Stomach (tissue), 4 donors: ENCODE measurements at regions not wholly inside any gene's neighbourhood (a gene's known extent, or its start where the extent isn't known, plus 50 kb on each side); places are given as distances from the start of the nearest gene placed in this dataset.

Experiments
- EP300 ChIP-seq: sonication (generic); formaldehyde crosslinking; IDR thresholded peaks from one replicate; pipeline ENCODE4 v1.6.1; 2017; ENCODE audit warnings: antibody characterized with exemption
- POLR2A ChIP-seq, 4 donors: fragments of 450-650 bp; IDR thresholded peaks; one replicate each; pipeline ENCODE4 v1.6.1; 2016; ENCODE audit warnings: antibody characterized with exemption in 4 of 4, control low read depth in 2 of 4, mild to moderate bottlenecking in 1 of 4, moderate library complexity in 1 of 4
- TF ChIP-seq, protein P1 (sequence below), 7 experiments: fragments of 450-650 bp in 4 of 7; fragments of 200-600 bp in 3 of 7; sonication (generic) in 3 of 7; IDR thresholded peaks; one replicate each; pipeline ENCODE4 v1.5.1; 2016 to 2019; ENCODE audit warnings: antibody characterized with exemption in 7 of 7, control low read depth in 2 of 7, mild to moderate bottlenecking in 1 of 7

DNA sequence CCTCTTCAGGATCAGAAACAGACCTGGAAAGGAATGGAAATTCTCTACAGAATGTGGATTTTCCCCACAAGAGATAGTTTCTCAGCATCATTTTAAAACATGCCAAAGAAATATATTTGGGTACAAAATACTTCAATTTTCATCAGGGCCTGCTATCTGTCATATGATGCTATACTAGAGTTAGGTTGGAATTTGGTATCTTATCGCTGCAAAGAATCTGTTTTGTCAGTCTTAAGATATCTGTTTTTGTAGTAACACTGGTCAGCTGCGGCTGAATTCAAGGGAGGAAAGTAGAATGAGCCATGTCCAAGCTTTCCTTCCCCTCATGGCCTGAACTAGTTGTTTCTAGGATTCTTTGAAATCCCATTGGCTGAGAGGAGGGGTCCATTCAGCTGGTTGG lies 806.4 kb downstream of the KCNA4 start:
- TF ChIP-seq POLR2A (IDR thresholded peaks at IDR 0.05) (no peak), EP300 (no peak)
- TF ChIP-seq, protein P1, sequence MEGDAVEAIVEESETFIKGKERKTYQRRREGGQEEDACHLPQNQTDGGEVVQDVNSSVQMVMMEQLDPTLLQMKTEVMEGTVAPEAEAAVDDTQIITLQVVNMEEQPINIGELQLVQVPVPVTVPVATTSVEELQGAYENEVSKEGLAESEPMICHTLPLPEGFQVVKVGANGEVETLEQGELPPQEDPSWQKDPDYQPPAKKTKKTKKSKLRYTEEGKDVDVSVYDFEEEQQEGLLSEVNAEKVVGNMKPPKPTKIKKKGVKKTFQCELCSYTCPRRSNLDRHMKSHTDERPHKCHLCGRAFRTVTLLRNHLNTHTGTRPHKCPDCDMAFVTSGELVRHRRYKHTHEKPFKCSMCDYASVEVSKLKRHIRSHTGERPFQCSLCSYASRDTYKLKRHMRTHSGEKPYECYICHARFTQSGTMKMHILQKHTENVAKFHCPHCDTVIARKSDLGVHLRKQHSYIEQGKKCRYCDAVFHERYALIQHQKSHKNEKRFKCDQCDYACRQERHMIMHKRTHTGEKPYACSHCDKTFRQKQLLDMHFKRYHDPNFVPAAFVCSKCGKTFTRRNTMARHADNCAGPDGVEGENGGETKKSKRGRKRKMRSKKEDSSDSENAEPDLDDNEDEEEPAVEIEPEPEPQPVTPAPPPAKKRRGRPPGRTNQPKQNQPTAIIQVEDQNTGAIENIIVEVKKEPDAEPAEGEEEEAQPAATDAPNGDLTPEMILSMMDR (IDR thresholded peaks at IDR 0.05), result no peak
